HG03280 (cell line): ENCODE measurements at regions not wholly inside any gene's neighbourhood (a gene's known extent, or its start where the extent isn't known, plus 50 kb on each side); places are given as distances from the start of the nearest gene placed in this dataset.

Experiments used
- ATAC-seq: cut with Tn5 transposase; IDR thresholded peaks from one replicate; pipeline ENCODE4 v1.9.1; 2021; ENCODE audit warnings: mild to moderate bottlenecking, moderate library complexity; ENCODE audit not compliant: unreplicated experiment

GRCh38 chr5:124252191-124252638 is 494.2 kb downstream of the ZNF608 start:
- no peak for ATAC-seq

- no peak for ATAC-seq
Observed at GRCh38 chr5:124245276-124245675, 501.2 kb downstream of the ZNF608 start.

- ATAC-seq: no peak
Observed at GRCh38 chr5:124240732-124241131, 505.7 kb downstream of the ZNF608 start.

GRCh38 chr5:124239572-124239971 is 506.9 kb downstream of the ZNF608 start:
- ATAC-seq: no peak

- no peak for ATAC-seq
Observed at GRCh38 chr5:124238350-124238749, 508.1 kb downstream of the ZNF608 start.

GRCh38 chr5:124237206-124237695 is 509.2 kb downstream of the ZNF608 start:
- ATAC-seq: no peak

- no peak for ATAC-seq
Observed at GRCh38 chr5:124236361-124237205, 509.9 kb downstream of the ZNF608 start.

GRCh38 chr5:124235576-124235975 is 510.9 kb downstream of the ZNF608 start:
- ATAC-seq: no peak

- ATAC-seq: no peak
Observed at GRCh38 chr5:124234770-124235562, 511.5 kb downstream of the ZNF608 start.

- ATAC-seq: no peak
Observed at GRCh38 chr5:124234022-124234769, 512.2 kb downstream of the ZNF608 start.

- ATAC-seq: no peak
Observed at GRCh38 chr5:124232515-124232914, 513.9 kb downstream of the ZNF608 start.

- no peak for ATAC-seq
Observed at GRCh38 chr5:124231802-124232201, 514.6 kb downstream of the ZNF608 start.

GRCh38 chr5:124231230-124231629 is 515.2 kb downstream of the ZNF608 start:
- no peak for ATAC-seq

GRCh38 chr5:124230456-124230855 is 516.0 kb downstream of the ZNF608 start:
- no peak for ATAC-seq

GRCh38 chr5:124229352-124229751 is 517.1 kb downstream of the ZNF608 start:
- no peak for ATAC-seq

- ATAC-seq: no peak
Observed at GRCh38 chr5:124227914-124228313, 518.5 kb downstream of the ZNF608 start.

- ATAC-seq: no peak
Observed at GRCh38 chr5:124220418-124220817, 526.0 kb downstream of the ZNF608 start.

GRCh38 chr5:124212934-124213333 is 533.5 kb downstream of the ZNF608 start:
- ATAC-seq: no peak

GRCh38 chr5:124210111-124210910 is 536.1 kb downstream of the ZNF608 start:
- no peak for ATAC-seq

GRCh38 chr5:124207118-124207517 is 539.3 kb downstream of the ZNF608 start:
- ATAC-seq: no peak
